AG04449 (cell line): ENCODE measurements at regions not wholly inside any gene's neighbourhood (a gene's known extent, or its start where the extent isn't known, plus 50 kb on each side); places are given as distances from the start of the nearest gene placed in this dataset.

Source experiments
- CTCF ChIA-PET: fragments of 350-600 bp; formaldehyde crosslinking; extraction: SDS; loops from one replicate; lab custom pipeline; 2021; ENCODE audit warnings: antibody characterized with exemption; lab: Yijun Ruan, JAX
- POLR2A ChIA-PET: fragments of 400-600, 350-600 bp; formaldehyde crosslinking; extraction: SDS; loops from one replicate; lab custom pipeline; 2020; ENCODE audit warnings: antibody characterized with exemption, inconsistent platforms; lab: Yijun Ruan, JAX
- DNase-seq: peaks from one replicate; pipeline ENCODE4 v3.0.0-alpha.2; 2010; ENCODE audit warnings: low read depth, low spot score
- H3K4me3 ChIP-seq: 2 replicates; pipeline ENCODE4 v1.5.1; 2011; ENCODE audit warnings: low read depth, mild to moderate bottlenecking, control low read depth, low read length
- TF ChIP-seq, protein P1 (sequence below): IDR thresholded peaks from one replicate; pipeline ENCODE4 v1.5.1; 2011; ENCODE audit warnings: mild to moderate bottlenecking, moderate library complexity, low read length, control low read depth, inconsistent platforms; ENCODE audit not compliant: insufficient read depth; ENCODE audit errors: missing control alignments

DNA sequence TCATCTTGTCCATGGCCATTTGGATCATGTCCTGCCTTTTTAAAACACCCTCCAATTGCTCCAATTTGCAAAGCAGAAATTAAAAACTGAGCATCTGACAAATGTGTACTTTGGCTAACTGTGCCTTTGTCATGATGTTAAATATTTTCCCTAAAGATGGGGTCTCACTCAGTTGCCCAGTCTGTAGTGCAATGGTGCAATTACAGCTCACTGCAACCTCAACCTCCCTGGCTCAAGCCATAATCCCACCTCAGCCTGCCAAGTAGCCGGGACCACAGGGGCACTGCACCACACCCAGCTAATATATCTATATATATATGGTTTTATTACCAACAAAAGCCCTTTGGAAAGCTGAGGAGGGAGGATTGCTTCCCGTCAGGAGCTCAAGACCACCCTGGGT, 782.7 kb downstream of the UQCRFS1 start:
- POLR2A ChIA-PET, result no interaction called here
- no peak for DNase-seq
- CTCF ChIA-PET, result no interaction called here
- H3K4me3 ChIP-seq, result no peak overlapping the region
- TF ChIP-seq, protein P1, sequence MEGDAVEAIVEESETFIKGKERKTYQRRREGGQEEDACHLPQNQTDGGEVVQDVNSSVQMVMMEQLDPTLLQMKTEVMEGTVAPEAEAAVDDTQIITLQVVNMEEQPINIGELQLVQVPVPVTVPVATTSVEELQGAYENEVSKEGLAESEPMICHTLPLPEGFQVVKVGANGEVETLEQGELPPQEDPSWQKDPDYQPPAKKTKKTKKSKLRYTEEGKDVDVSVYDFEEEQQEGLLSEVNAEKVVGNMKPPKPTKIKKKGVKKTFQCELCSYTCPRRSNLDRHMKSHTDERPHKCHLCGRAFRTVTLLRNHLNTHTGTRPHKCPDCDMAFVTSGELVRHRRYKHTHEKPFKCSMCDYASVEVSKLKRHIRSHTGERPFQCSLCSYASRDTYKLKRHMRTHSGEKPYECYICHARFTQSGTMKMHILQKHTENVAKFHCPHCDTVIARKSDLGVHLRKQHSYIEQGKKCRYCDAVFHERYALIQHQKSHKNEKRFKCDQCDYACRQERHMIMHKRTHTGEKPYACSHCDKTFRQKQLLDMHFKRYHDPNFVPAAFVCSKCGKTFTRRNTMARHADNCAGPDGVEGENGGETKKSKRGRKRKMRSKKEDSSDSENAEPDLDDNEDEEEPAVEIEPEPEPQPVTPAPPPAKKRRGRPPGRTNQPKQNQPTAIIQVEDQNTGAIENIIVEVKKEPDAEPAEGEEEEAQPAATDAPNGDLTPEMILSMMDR, result no peak

DNA sequence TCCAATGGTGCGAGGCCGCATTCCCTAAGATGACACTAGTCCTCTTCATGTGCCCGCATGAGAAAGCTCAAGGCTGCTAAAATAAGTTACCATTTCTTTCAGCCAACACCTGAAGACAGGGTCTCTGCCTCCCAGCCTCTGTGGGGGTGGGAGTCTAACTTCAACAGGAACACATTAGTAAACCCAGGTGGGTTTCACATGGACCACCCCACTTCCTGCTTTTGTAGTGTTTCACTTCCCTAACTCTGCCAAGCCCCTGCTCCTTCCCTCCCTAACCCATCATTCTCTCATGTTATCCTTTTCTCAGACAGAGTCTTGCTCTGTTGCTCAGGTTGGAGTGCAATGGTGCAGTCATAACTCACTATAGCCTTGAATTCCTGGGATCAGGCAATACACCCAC, 783.6 kb downstream of the UQCRFS1 start:
- TF ChIP-seq, protein P1, result no peak
- ChIA-PET CTCF (no interaction called here), POLR2A (no interaction called here)
- DNase-seq, result no peak
- no peak overlapping the region for H3K4me3 ChIP-seq

DNA sequence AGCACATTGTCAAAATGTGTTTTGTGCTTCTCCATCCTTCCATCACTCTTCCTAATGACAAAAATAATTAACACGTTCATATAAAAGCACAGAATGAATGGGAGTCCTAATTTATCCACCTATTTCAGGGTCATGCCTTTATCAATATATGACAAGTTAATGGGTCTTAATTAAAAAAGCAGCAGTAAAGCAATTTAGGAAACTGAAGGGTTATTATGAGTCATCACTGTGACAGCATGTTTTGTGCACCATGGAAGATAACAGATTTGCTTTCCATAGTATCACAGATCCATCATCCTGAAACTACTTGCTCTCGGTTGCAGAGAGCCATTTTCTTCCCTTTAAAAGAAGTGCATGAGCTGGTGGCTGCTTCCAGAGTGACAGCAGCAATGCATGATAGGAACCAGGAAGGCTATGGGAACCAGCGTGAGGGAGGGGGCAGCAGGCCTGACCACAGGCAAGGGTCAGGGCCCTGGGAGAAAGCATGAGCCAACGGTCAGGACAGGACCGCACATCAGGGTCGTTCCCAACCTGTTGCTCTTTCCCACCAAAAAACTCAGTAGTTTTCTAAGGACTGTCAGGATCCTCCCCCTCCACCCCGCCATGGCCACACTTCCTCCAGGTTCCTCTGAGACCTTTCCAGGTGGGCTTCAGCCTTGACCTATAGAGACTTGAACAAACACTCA, 784.1 kb downstream of the UQCRFS1 start:
- H3K4me3 ChIP-seq, result no peak overlapping the region
- TF ChIP-seq, protein P1, result no peak
- no peak for DNase-seq
- ChIA-PET POLR2A (no interaction called here), CTCF (no interaction called here)

DNA sequence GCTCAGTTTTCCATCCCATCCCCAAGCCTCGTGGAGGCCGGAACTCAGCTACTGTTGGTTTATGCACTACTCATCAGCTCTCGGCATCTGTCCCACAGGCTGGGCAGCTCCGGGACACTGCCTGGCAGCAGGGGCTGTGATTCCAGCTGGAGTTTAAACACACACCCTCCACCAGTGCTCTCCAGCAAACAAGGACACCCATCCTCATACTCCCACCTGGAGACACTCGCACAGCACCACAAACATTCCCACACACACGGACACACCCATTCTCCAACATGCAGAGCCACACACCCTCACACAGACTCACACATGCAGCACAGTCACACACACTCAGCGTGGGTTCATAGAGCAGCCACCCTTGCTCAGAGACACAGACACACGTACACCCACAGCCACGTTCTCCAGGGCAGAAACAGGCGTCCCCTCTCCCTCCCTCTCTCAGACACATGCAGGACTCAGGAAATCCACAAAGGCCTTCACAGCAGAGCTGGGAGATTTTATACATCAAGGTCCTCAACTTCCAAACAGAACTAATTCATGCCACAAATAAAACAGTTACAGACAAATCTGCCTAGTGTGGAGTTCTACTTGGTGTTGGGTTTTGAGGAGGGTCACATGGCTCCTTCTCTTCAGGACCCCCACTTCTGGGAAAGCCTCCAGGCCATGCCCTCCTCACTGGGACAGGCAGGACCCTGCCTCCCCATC, 785.4 kb downstream of the UQCRFS1 start:
- POLR2A ChIA-PET, result no interaction called here
- CTCF ChIA-PET, result no interaction called here
- TF ChIP-seq, protein P1, result no peak
- H3K4me3 ChIP-seq, result no peak overlapping the region
- DNase-seq, result no peak

DNA sequence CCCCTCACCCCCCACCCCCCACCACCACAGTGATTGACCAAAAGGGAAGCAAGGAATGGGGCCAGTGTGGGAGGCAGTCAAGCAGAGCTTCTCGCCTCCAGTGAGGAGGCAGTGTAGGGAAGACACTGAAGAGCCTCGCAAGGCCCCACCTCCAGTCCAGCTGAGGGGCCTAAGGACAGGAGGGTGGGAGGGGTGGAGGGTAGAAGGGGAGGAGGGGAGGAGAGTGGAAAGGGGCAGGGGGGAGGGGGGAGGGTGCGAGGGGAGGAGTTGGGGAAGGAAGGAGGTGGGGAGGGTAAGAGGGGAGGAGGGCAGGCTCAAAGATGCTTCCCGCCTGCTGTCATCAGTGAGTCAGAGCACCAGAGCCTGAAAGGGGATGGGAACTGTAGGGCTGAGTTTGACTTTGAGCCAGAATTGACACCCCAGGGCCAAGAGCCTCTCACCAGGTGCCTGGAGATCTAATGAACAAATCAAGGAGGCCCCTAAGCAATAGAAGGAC, 786.2 kb downstream of the UQCRFS1 start:
- ChIA-PET CTCF (no interaction called here), POLR2A (no interaction called here)
- no peak for DNase-seq
- H3K4me3 ChIP-seq, result no peak overlapping the region
- TF ChIP-seq, protein P1, result no peak

DNA sequence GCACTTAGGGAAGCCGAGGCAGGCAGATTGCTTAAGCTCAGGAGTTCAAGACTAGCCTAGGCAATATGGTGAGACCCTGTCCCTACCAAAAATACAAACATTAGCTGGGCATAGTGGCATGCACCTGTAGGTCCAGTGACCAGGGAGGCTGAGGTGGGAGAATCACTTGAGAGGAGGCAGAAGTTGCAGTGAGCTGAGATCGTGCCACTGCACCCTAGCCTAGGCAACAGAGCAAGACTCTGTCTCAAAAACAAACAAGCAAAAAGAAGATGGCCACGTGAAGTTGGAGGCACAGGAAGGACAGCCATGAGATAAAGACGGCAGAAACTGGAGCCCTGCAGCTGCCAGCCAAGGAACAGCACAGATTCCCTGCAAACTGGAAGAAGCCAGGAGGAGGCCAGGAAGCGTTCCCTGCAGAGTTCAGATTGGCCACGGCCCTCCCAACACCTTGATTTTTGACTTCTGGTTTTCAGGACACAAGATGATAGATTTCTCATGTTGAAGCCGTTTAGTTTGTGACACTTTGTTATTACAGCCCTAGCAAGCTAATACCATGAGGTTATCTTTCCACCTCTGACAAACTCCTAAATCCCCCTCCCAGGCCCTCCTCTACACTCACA, 786.7 kb downstream of the UQCRFS1 start:
- no peak for DNase-seq
- TF ChIP-seq, protein P1, result no peak
- CTCF ChIA-PET, result no interaction called here
- H3K4me3 ChIP-seq, result no peak overlapping the region
- POLR2A ChIA-PET, result no interaction called here
